ENCODE measurements at regions not wholly inside any gene's neighbourhood (a gene's known extent, or its start where the extent isn't known, plus 50 kb on each side); places are given as distances from the start of the nearest gene placed in this dataset.

GRCh38 chr2:21254170-21254965 lies 130.6 kb downstream of the TDRD15 start:
- peak; percentile 50 for DNase-seq

DNA sequence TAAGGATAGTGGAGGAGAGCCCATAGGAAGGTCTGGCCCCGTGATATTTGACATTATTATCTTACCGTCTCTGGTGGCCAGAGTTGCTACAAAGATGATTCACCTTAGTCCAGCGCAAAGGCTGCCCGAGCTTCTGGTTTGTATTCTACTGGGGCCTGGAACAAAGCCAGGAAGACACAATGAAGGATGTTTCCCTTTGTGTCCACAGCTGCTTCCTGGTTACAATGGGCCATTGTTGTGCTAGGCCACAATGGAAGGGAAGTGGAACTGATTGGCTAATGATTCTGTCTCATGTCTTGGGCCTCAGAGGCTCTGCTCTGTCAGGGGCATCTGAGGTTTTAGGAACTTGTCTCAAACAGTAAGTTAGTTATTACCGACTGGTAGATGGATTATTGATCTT lies 132.2 kb downstream of the TDRD15 start:
- DNase-seq, result peak; percentile 95

DNA sequence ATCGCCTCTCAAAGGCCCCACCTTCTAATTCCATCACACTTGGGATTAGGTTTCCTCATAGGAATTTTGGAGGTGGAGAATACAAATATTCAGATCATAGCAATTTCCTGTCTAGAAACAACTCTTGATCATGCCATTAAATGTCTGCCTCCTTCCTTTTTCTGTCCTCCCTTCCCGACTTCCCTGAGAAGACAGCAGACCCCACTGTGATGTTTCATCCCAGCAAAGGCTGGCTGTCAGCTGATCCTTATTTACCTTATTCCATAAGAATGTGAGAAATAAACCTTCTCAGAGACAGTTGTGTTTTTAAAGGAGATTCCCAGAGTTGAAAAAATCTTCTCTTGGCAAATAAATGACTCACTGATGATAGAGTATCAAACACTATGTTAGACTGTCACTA lies 133.9 kb downstream of the TDRD15 start:
- DNase-seq, result no peak

DNA sequence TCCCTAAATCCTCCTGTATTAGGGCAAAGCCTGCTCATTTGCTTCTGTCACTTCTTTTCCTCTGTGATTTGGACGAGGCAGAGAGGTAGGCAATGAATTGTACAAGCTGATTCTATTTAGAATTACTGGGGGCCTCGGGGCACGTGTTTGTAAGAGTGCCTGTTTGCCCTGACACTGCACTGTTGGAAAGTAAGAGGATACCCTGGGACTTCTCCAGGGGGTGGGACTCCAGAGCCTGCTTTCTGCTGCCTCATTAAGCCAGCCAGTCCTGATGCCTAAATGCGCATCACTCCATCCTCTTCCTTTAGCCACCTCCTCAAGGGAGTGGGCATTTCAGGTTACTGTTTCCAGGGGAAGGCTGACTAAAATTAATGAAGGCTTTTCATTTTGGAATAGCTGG lies 134.3 kb downstream of the TDRD15 start:
- no peak for DNase-seq

GRCh38 chr2:21260311-21260710 lies 136.5 kb downstream of the TDRD15 start:
- no peak for DNase-seq

GRCh38 chr2:21261591-21261990 lies 137.8 kb downstream of the TDRD15 start:
- DNase-seq, result no peak

- DNase-seq, result no peak
These were observed 138.7 kb downstream of the TDRD15 start for GRCh38 chr2:21262426-21262940.

DNA sequence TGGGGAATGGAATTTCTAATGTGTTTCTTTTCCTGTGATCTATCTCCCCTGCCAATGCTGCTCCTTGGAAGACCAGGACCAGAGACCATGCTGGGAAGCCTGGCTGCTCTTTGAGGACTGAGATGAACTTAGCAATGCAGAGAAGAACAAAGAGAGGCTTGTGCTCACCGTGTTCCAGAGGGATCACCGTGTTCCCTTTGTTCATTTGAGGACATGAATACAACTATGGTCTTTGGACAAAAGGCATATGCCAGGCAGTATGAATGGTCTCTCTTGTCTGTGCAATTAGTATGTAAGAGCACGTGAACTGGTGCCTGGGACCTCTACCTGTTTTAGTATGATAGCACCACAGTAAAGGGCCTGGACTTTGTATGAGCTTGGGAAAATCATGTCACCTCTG lies 139.9 kb downstream of the TDRD15 start:
- peak; percentile 92 for DNase-seq

DNA sequence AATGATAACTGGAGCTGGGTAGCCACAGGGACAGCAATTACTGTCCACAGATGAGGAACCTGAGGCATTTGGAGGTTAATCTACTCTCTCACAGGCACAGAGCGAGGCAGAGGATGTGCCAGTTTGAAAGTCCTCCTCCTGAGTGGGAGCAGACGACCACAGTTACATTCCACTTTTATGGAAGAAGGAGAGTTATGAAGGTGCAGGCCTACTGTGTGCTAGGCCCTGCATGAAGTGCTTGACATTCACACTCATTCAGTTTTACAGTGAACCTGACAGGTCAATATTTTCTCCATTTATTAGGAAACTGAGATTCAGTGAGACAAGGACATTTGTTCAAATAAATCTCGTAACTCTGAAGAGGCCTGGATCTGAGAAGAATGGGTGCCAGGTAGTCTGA lies 142.0 kb downstream of the TDRD15 start:
- no peak for DNase-seq

- DNase-seq, result no peak
These were observed 143.6 kb downstream of the TDRD15 start for GRCh38 chr2:21267232-21267835.

DNA sequence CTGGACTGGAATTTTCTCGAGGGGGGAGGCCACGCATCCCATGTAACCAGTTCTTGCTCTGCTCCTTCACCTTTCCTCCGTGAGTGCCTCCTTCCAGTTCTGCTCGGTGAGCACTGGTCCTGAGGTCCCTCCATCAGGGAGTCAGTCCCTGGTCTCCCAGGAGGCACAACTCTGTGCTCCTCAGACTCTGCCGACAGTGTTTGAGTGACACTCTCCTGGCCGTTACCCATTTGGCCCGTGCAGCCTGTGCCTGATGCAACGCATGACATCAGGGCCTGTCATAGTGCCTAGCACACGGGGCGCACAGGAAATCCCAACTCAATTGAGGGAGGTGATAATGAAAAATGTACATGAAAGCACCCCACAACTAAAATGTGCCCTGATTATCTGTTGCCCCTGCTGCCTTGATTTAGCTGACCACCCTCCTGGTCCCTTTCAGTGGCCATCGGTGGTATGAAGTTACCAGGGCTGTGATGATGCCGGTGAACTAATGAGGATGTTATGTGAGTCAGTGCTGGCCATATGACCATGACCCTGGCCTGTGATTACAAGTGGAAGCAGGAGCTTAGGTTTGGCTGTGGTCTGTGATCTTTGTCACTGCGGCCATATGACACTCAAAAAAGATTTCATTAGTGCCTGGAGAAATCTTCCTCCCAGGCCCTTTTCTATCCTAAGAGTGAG lies 144.6 kb downstream of the TDRD15 start:
- no peak for DNase-seq

DNA sequence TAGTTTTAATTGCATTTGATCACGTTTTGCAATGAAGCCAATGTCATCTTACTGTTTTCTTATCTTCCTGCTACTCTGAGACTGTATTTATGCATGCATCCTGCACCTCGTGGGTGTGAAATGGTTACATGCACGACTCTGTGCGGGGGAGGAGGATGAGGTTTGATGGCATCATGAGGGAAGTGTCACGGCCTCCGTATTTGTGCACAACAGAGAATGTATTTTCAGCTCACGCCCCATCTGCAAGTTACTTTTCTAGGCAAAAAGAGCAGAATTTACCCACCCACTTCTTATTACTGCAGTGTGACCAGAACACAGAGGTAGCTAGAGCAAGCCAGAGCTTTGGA lies 145.1 kb downstream of the TDRD15 start:
- DNase-seq, result no peak

GRCh38 chr2:21269382-21269781 lies 145.6 kb downstream of the TDRD15 start:
- DNase-seq, result no peak

GRCh38 chr2:21270083-21270491 lies 146.3 kb downstream of the TDRD15 start:
- DNase-seq, result no peak

DNA sequence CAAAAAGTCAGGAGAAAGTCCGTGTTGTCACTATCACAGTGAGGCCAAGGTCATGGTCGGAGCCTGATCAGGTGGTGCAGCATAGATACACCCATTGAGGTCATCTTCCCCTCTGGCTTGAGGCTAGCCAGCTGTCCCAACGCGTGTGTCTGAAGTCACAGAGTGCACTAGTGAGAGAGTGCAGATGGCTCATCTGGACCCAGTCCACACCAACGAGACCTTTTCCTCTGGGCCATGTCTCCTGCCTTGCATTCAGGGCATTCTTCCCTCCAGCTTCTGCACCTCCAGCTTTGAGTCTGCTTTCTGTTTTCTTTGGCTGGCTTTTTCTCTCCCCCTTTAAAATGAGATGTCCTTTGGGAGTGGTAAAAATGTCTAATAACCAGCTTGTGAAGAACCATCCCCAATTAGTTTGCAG lies 146.9 kb downstream of the TDRD15 start:
- peak; percentile 29 for DNase-seq

- DNase-seq, result no peak
These were observed 152.4 kb downstream of the TDRD15 start for GRCh38 chr2:21276163-21276562.

- DNase-seq, result no peak
These were observed 153.6 kb downstream of the TDRD15 start for GRCh38 chr2:21277068-21278056.

DNA sequence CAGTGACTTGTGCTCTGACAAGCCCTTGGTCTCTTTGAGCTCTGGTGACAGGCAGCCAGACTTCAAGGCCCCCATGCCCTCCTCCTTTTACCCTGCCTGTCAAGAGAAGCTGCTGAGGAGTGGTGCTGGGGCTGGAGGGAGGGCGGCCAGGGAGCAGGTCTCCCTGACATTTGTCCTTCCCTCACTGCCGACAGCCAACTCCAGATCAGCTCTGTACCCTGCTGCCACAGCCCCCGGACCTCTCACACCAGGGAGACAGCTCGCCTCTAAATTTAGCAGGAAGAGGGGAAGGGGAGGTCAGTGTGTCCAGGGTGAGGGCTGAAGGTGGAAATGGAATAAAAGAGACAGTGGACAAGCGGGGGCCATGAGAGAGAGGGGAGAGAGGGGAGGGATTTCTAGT lies 155.8 kb downstream of the TDRD15 start:
- DNase-seq, result no peak

- no peak for DNase-seq
These were observed 157.0 kb downstream of the TDRD15 start for GRCh38 chr2:21280793-21281192.

DNA sequence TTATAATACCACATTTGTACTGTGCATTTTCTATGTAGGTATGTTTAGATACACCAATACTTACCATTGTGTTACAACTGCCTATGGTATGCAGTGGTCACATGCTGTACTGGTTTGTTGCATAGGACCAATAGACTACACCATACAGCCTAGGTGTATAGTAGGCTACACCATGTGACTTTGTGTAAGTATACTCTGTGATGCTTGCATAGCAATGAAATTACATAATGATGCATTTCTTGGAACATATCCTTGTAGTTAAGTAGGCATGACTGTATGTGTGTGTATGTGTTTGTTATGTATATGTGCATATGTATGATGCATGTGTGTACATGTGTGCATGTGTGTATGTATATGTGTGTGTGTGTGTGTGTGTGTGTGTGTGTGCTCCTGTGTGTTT lies 157.6 kb downstream of the TDRD15 start:
- DNase-seq, result no peak

- DNase-seq, result no peak
These were observed 158.2 kb downstream of the TDRD15 start for GRCh38 chr2:21281791-21282514.

DNA sequence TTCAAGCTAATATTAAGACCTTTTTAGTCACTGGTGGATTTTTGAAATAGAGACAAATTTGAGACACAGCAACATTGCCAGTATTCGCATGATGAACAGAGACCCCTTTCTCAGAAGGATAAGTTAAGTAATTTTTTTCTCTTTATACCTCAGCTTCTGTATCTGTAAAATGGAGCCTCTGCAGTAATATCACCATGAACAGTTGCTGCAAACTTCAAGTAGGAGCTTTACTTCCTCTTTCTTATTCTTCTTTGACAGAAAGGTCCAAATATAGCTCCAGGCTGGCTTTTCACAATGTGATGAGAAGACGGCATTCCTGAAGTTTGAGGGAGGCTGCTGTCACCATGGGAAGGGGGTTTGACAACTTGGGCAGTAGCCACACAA lies 158.7 kb downstream of the TDRD15 start:
- DNase-seq, result no peak
